K562 (cell line): ENCODE measurements at regions not wholly inside any gene's neighbourhood (a gene's known extent, or its start where the extent isn't known, plus 50 kb on each side); places are given as distances from the start of the nearest gene placed in this dataset.

Source experiments
- ARNT ChIP-seq, 2 experiments: fragments of 450-650 bp; IDR thresholded peaks; 2 replicates each; pipeline ENCODE4 v1.6.1; 2016; ENCODE audit warnings: mild to moderate bottlenecking in 1 of 2
- ATF1 ChIP-seq, 2 experiments: fragments of 450-650 bp in 1 of 2; IDR thresholded peaks; 2 replicates each; pipeline ENCODE4 v1.6.1; 2016; ENCODE audit warnings: missing compliant biosample characterization in 1 of 2, missing genetic modification characterization in 1 of 2
- ATF3 ChIP-seq, 2 experiments: fragments of 450-650 bp in 1 of 2; sonication (generic) in 1 of 2; formaldehyde crosslinking in 1 of 2; IDR thresholded peaks in 1 of 2; conservative IDR thresholded peaks in 1 of 2; 2 replicates each; pipeline versions ENCODE4 v1.6.1 to v1.8.1; 2016 to 2023; ENCODE audit warnings: mild to moderate bottlenecking in 2 of 2, moderate library complexity in 2 of 2, inconsistent platforms in 1 of 2, missing genetic modification reagents in 1 of 2
- ATF6 ChIP-seq: sonication (generic); formaldehyde crosslinking; IDR thresholded peaks from 2 replicates; pipeline ENCODE4 v1.4.0; 2020; ENCODE audit warnings: mild to moderate bottlenecking, missing genetic modification reagents
- BMI1 ChIP-seq: fragments of 150-350 bp; IDR thresholded peaks from 2 replicates; pipeline ENCODE4 v1.6.1; 2014; ENCODE audit warnings: low read length
- CBX5 ChIP-seq: IDR thresholded peaks from 2 replicates; pipeline ENCODE4 v1.6.1; 2014; ENCODE audit warnings: low read depth, borderline replicate concordance
- HDAC8 ChIP-seq: fragments of 450-650 bp; IDR thresholded peaks from 2 replicates; pipeline ENCODE4 v1.6.1; 2016; ENCODE audit warnings: mild to moderate bottlenecking, missing genetic modification characterization, moderate library complexity, missing compliant biosample characterization
- HSF4 ChIP-seq: fragments of 250-450 bp; sonication (Bioruptor Pico); IDR thresholded peaks from 2 replicates; pipeline ENCODE4 v2.1.2; 2022; ENCODE audit warnings: mild to moderate bottlenecking, moderate library complexity, borderline replicate concordance
- SREBF1 ChIP-seq: fragments of 150-350 bp; IDR thresholded peaks from 2 replicates; pipeline ENCODE4 v1.6.1; 2014; ENCODE audit warnings: antibody characterized with exemption, low read depth, low read length, borderline replicate concordance
- TCF3 ChIP-seq: sonication (generic); formaldehyde crosslinking; IDR thresholded peaks from 2 replicates; pipeline ENCODE4 v1.4.0; 2020; ENCODE audit warnings: mild to moderate bottlenecking, missing genetic modification reagents
- TF ChIP-seq, protein P1 (sequence below): sonication (generic); formaldehyde crosslinking; IDR thresholded peaks from 2 replicates; pipeline ENCODE4 v1.8.0; 2022; ENCODE audit warnings: missing genetic modification reagents, mild to moderate bottlenecking, borderline replicate concordance

DNA sequence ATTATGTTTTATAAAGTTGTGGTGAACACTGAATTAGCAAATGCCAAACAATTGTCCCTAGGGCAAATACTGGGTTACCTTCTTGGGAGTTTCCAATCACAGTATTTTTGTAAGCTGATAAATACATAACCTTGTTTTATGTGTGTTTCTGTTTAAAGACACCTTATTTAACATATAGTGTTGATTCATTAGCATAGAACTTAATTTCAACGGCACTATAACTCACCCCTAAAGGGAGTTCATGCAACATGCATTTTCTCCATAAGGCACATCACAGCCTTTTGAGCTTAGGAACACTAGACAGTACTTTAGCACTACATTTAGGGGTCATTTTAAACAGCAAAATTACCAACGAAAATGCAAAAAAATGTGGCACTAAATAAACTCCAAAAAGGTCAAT is 74.2 kb upstream of the TYRP1 start (continued):
- no peak for TF ChIP-seq HDAC8 (tag)
- no peak for TF ChIP-seq ATF1 (CRISPR knock-in tag; IDR thresholded peaks at IDR 0.05)
- TF ChIP-seq ATF1 (tag; IDR thresholded peaks at IDR 0.05), result no peak
- TF ChIP-seq, protein P1, sequence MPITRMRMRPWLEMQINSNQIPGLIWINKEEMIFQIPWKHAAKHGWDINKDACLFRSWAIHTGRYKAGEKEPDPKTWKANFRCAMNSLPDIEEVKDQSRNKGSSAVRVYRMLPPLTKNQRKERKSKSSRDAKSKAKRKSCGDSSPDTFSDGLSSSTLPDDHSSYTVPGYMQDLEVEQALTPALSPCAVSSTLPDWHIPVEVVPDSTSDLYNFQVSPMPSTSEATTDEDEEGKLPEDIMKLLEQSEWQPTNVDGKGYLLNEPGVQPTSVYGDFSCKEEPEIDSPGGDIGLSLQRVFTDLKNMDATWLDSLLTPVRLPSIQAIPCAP, result no peak
- no peak for TF ChIP-seq HSF4
- TF ChIP-seq ARNT (IDR thresholded peaks at IDR 0.05), result no peak
- TF ChIP-seq SREBF1, result no peak
- TF ChIP-seq CBX5, result no peak
- TF ChIP-seq ATF3 (IDR thresholded peaks at IDR 0.05), result no peak
- TF ChIP-seq ATF3 (CRISPR knock-in tag; conservative IDR thresholded peaks at IDR 0.05), result no peak
- no peak for TF ChIP-seq TCF3 (CRISPR knock-in tag)
- no peak for TF ChIP-seq ATF6
- no peak for TF ChIP-seq BMI1
